C4-2B (cell line): ENCODE measurements at regions not wholly inside any gene's neighbourhood (a gene's known extent, or its start where the extent isn't known, plus 50 kb on each side); places are given as distances from the start of the nearest gene placed in this dataset.

Experiments used
- ZFX ChIP-seq: fragments of 450-650 bp; IDR thresholded peaks from 2 replicates; pipeline ENCODE4 v1.6.1; 2017
- TF ChIP-seq, protein P1 (sequence below): fragments of 450-650 bp; conservative IDR thresholded peaks from 2 replicates; pipeline ENCODE4 v1.5.1; 2017; ENCODE audit warnings: mild to moderate bottlenecking

DNA sequence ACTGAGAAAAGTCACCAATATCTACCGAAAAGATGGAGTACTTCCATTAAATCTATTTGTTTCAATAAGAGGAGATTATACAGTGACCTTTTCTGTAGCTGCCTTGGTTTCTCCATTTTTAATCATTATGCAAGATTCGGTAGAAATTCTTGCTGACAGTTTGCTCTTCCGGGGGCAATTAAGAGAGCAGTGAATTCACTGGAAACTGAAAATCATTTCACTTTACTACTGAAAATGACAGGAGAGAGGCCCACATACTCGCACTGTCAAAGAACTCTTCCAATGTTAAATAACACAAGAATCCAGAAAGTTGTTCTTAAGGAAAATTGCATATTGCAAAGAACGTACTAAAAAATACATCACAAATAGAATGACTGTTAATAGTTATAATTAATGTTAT lies 699.3 kb downstream of the CBLN2 start:
- TF ChIP-seq, protein P1, sequence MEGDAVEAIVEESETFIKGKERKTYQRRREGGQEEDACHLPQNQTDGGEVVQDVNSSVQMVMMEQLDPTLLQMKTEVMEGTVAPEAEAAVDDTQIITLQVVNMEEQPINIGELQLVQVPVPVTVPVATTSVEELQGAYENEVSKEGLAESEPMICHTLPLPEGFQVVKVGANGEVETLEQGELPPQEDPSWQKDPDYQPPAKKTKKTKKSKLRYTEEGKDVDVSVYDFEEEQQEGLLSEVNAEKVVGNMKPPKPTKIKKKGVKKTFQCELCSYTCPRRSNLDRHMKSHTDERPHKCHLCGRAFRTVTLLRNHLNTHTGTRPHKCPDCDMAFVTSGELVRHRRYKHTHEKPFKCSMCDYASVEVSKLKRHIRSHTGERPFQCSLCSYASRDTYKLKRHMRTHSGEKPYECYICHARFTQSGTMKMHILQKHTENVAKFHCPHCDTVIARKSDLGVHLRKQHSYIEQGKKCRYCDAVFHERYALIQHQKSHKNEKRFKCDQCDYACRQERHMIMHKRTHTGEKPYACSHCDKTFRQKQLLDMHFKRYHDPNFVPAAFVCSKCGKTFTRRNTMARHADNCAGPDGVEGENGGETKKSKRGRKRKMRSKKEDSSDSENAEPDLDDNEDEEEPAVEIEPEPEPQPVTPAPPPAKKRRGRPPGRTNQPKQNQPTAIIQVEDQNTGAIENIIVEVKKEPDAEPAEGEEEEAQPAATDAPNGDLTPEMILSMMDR: no peak
- TF ChIP-seq ZFX: no peak
